ENCODE measurements at regions not wholly inside any gene's neighbourhood (a gene's known extent, or its start where the extent isn't known, plus 50 kb on each side); places are given as distances from the start of the nearest gene placed in this dataset.

- H3K36me3 Mint-ChIP-seq (ENCODE audit: insufficient read depth): peaks cover 5% of the 10 kb centered on the region
- H3K27me3 Mint-ChIP-seq: peaks cover 3% of the 10 kb centered on the region
- H3K27ac Mint-ChIP-seq: no peak overlapping the region
- no peak for DNase-seq (ENCODE audit: low spot score, unreplicated experiment)
- H3K9me3 Mint-ChIP-seq (ENCODE audit: low read depth): peaks cover 28% of the 10 kb centered on the region
- no peak overlapping the region for H3K4me3 Mint-ChIP-seq (ENCODE audit: low read depth)
- H3K4me1 Mint-ChIP-seq (ENCODE audit: low read depth): no peaks in the 10 kb centered on the region
- TF ChIP-seq CTCF (IDR thresholded peaks at IDR 0.05; ENCODE audit: unreplicated experiment): no peak
Observed at GRCh38 chr2:51620796-51621195, 588.9 kb upstream of the NRXN1 start.

DNA sequence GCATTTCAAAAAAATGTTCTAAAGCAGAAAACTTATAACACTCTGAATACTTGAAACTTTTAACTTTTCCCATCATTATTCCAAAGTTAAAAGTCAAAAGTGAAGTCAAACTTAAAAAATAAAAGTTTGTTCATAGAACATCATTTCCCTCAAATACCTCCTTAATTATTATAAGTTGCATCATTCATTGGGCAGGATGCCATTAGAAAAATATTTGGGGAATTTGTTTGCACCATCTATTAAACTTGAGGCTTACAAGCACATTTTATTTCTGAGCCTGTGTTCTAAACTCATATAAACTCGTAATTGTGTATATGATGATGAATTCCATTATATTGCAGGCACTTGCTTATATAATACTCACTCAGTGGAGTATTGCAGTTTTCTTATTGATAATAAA is 588.0 kb upstream of the NRXN1 start:
- no peak for DNase-seq (ENCODE audit: low spot score, unreplicated experiment)
- no peaks in the 10 kb centered on the region for H3K4me1 Mint-ChIP-seq (ENCODE audit: low read depth)
- no peak for TF ChIP-seq CTCF (IDR thresholded peaks at IDR 0.05; ENCODE audit: unreplicated experiment)
- H3K4me3 Mint-ChIP-seq (ENCODE audit: low read depth): no peak overlapping the region
- H3K36me3 Mint-ChIP-seq (ENCODE audit: insufficient read depth): peaks cover 7% of the 10 kb centered on the region
- H3K9me3 Mint-ChIP-seq (ENCODE audit: low read depth): peaks cover 34% of the 10 kb centered on the region
- H3K27me3 Mint-ChIP-seq: peaks cover 3% of the 10 kb centered on the region
- H3K27ac Mint-ChIP-seq: no peak overlapping the region

DNA sequence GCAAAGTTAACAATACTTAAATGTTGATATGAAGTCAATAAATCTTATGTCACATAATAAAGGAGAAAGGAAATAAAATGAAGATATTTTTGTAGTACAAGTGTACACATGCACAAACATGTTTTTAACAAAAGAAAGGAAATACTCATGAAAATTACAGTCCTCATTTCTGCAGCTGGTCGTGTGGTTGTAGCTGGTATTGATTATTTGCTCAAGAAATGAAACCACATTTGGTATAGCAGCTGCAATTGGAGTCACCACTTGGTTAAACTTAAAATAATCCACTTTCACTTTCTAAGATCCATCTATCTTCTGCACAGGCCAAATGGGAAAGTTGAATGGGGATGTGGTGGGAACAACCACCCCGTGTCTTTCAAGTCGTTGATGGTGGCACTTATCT is 580.5 kb upstream of the NRXN1 start:
- Mint-ChIP-seq H3K27me3 (no peaks in the 10 kb centered on the region), H3K27ac (no peak overlapping the region), H3K9me3 (ENCODE audit: low read depth) (peaks cover 58% of the 10 kb centered on the region), H3K36me3 (ENCODE audit: insufficient read depth) (peaks cover 5% of the 10 kb centered on the region), H3K4me1 (ENCODE audit: low read depth) (no peaks in the 10 kb centered on the region), H3K4me3 (ENCODE audit: low read depth) (no peak overlapping the region)
- no peak for DNase-seq (ENCODE audit: low spot score, unreplicated experiment)
- no peak for TF ChIP-seq CTCF (IDR thresholded peaks at IDR 0.05; ENCODE audit: unreplicated experiment)

DNA sequence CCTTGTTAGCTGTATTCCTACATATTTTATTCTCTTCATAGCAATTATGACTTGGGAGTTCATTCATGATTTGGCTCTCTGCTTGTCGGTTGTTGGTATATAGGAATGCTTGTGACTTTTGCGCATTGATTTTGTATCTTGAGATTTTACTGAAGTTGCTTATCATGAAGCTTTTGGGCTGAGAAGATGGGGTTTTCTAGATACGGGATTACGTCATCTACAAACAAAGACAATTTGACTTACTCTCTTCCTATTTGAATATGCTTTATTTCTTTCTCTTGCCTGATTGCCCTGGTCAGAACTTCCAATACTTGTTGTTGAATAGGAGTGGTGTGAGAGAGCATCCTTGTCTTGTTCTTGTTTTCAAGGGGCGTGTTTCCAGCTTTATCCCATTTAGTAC is 569.8 kb upstream of the NRXN1 start:
- Mint-ChIP-seq H3K27ac (no peak overlapping the region), H3K36me3 (ENCODE audit: insufficient read depth) (no peaks in the 10 kb centered on the region), H3K27me3 (no peaks in the 10 kb centered on the region), H3K9me3 (ENCODE audit: low read depth) (peaks cover 18% of the 10 kb centered on the region), H3K4me1 (ENCODE audit: low read depth) (peaks cover 2% of the 10 kb centered on the region), H3K4me3 (ENCODE audit: low read depth) (no peak overlapping the region)
- no peak for DNase-seq (ENCODE audit: low spot score, unreplicated experiment)
- TF ChIP-seq CTCF (IDR thresholded peaks at IDR 0.05; ENCODE audit: unreplicated experiment): no peak

DNA sequence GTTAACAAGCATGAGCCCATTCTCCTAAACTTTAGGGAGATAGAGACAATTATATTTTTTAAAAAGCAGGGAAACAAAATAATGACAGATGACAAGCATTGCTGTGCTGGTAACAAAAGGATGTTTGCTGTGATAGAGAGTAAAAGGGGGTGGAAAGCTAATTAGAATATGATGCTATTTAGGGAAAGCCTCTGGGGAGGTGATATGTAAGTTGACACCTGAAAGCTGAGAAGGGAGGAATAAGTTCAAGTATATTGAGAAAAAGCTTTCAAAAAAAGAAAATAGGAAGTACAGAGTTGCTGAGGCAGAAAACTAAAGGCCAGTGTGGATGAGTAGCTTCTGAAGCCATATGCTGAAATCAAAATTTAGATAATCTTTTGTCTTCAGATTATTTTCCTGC is 565.2 kb upstream of the NRXN1 start:
- no peaks in the 10 kb centered on the region for H3K36me3 Mint-ChIP-seq (ENCODE audit: insufficient read depth)
- H3K4me3 Mint-ChIP-seq (ENCODE audit: low read depth): no peak overlapping the region
- no peak for DNase-seq (ENCODE audit: low spot score, unreplicated experiment)

More for the DNA sequence above, 565.2 kb upstream of the NRXN1 start:
- Mint-ChIP-seq H3K27ac (no peak overlapping the region), H3K27me3 (no peaks in the 10 kb centered on the region), H3K9me3 (ENCODE audit: low read depth) (peaks cover 5% of the 10 kb centered on the region), H3K4me1 (ENCODE audit: low read depth) (no peaks in the 10 kb centered on the region)
- TF ChIP-seq CTCF (IDR thresholded peaks at IDR 0.05; ENCODE audit: unreplicated experiment): no peak

Data from progenitor cell of endocrine pancreas (in vitro differentiated cells).